Peyer's patch (tissue), 4 donors: ENCODE measurements at regions not wholly inside any gene's neighbourhood (a gene's known extent, or its start where the extent isn't known, plus 50 kb on each side); places are given as distances from the start of the nearest gene placed in this dataset.

ENCODE experiments used
- CTCF ChIP-seq, 6 experiments: fragments of 450-650 bp in 4 of 6; fragments of 200-600 bp in 2 of 6; sonication (generic) in 1 of 6; IDR thresholded peaks; one replicate each; pipeline ENCODE4 v1.5.1; 2017 to 2019; ENCODE audit warnings: antibody characterized with exemption in 6 of 6, mild to moderate bottlenecking in 3 of 6, moderate library complexity in 1 of 6
- POLR2A ChIP-seq, 2 donors: fragments of 450-650 bp; IDR thresholded peaks; one replicate each; pipeline ENCODE4 v1.5.1; 2017; ENCODE audit warnings: antibody characterized with exemption in 2 of 2, mild to moderate bottlenecking in 2 of 2, moderate library complexity in 2 of 2

- TF ChIP-seq POLR2A (IDR thresholded peaks at IDR 0.05) (no peak), CTCF (IDR thresholded peaks at IDR 0.05) (no peak)
Measured at GRCh38 chr5:42216904-42217303, 206.3 kb upstream of the GHR start.
